Karpas-422 (cell line): ENCODE measurements at regions not wholly inside any gene's neighbourhood (a gene's known extent, or its start where the extent isn't known, plus 50 kb on each side); places are given as distances from the start of the nearest gene placed in this dataset.
"Not testable (repeated sequence)": the region's sequence is repeated elsewhere in the genome, so short reads cannot be mapped to it uniquely, and the experiment has no call there.

ENCODE experiments used
- DNase-seq: peaks from one replicate; pipeline ENCODE4 v3.0.0-alpha.2; 2015
- H2AFZ ChIP-seq: fragments of 200-600 bp; sonication (generic); 2 replicates; pipeline ENCODE4 v1.6.1; 2014; ENCODE audit warnings: antibody characterized with exemption, low read length, mixed read lengths
- H3K27ac ChIP-seq: fragments of 200-600 bp; sonication (generic); 2 replicates; pipeline ENCODE4 v1.5.1; 2014; ENCODE audit warnings: mild to moderate bottlenecking, low read length, moderate library complexity
- H3K27me3 ChIP-seq: fragments of 200-600 bp; sonication (generic); 2 replicates; pipeline ENCODE4 v1.6.1; 2014; ENCODE audit warnings: low read length, mixed read lengths
- H3K36me3 ChIP-seq: fragments of 200-600 bp; sonication (generic); 2 replicates; pipeline ENCODE4 v1.6.1; 2014; ENCODE audit warnings: low read length, mixed read lengths; ENCODE audit not compliant: insufficient read depth
- H3K4me1 ChIP-seq: fragments of 200-600 bp; sonication (generic); 2 replicates; pipeline ENCODE4 v1.6.1; 2014; ENCODE audit warnings: mild to moderate bottlenecking, low read length, mixed read lengths
- H3K4me2 ChIP-seq: fragments of 200-600 bp; sonication (generic); 2 replicates; pipeline ENCODE4 v1.6.1; 2014; ENCODE audit warnings: low read length, low read depth, mild to moderate bottlenecking; ENCODE audit not compliant: poor library complexity, severe bottlenecking
- H3K4me3 ChIP-seq: fragments of 200-600 bp; sonication (generic); 2 replicates; pipeline ENCODE4 v1.5.1; 2014; ENCODE audit warnings: mild to moderate bottlenecking, antibody characterized with exemption, low read length, mixed read lengths
- H3K79me2 ChIP-seq: fragments of 200-600 bp; sonication (generic); 2 replicates; pipeline ENCODE4 v1.6.1; 2014; ENCODE audit warnings: mild to moderate bottlenecking, low read length, mixed read lengths
- H3K9ac ChIP-seq: fragments of 200-600 bp; sonication (generic); 2 replicates; pipeline ENCODE4 v1.6.0; 2014; ENCODE audit warnings: low read length
- H3K9me2 ChIP-seq: fragments of 200-600 bp; sonication (generic), shearing (Covaris generic); replicated peaks from 2 replicates; pipeline ENCODE4 v1.6.0; 2014; ENCODE audit warnings: mild to moderate bottlenecking, low read length, moderate library complexity; ENCODE audit not compliant: insufficient read depth
- H3K9me3 ChIP-seq: fragments of 300-700, 200-600 bp; sonication (generic); 2 replicates; pipeline ENCODE4 v1.6.1; 2014; ENCODE audit warnings: low read length, mixed read lengths
- H4K20me1 ChIP-seq: fragments of 200-600 bp; sonication (generic); 2 replicates; pipeline ENCODE4 v1.6.1; 2014; ENCODE audit warnings: mild to moderate bottlenecking, antibody characterized with exemption, low read length, low read depth; ENCODE audit not compliant: insufficient read depth

DNA sequence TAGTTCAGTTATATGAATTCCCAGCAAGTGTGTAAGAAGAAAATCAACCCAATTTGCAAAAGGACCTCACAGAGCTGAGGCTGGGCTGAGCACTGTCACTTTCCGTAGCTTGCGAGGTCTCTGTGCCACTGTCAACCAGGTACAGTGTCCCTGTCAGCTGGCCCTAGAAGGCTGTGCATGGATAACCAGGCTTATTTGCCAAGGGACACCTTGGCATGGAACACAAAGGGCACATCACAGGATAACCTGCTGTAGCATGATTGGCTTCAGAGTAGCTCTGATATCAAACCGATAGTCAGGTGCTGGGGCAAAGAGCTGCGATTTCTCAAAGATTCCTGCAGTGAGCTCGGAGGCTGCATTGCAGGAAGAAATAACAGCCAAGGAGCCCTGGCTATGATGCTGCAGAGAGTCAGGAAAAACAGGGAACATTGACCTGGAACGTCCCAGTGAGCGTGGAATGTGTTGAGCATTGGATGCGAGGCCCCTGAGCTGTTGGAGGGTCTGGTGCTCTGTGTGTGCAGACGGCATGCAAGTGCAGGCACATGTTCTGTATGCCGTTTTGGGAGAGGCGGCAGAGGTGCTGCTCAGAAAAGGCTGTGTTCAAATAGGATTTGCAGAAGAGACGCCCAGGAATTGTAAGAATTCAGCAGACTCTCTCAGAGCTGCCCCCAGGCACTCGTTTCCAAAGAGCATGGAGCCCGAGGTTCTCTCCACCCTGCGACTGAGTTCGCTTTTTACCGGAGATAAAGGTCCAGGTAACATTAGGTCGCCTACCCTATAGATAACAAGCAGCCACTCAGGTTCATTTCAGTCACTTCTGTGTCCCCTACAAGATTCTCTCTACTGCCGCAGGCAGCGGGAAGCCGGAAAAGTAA is 213.5 kb upstream of the IRS2 start:
- Histone ChIP-seq H3K36me3 (no peaks in the 10 kb centered on the region), H3K9me3 (no peaks in the 10 kb centered on the region), H3K9ac (no peak overlapping the region), H2AFZ (no peak overlapping the region), H3K79me2 (no peaks in the 10 kb centered on the region), H3K4me1 (no peaks in the 10 kb centered on the region), H3K27me3 (no peaks in the 10 kb centered on the region), H3K4me2 (no peak overlapping the region), H3K27ac (no peak overlapping the region), H3K9me2 (no peaks in the 10 kb centered on the region), H4K20me1 (no peaks in the 10 kb centered on the region), H3K4me3 (no peak overlapping the region)
- no peak for DNase-seq

DNA sequence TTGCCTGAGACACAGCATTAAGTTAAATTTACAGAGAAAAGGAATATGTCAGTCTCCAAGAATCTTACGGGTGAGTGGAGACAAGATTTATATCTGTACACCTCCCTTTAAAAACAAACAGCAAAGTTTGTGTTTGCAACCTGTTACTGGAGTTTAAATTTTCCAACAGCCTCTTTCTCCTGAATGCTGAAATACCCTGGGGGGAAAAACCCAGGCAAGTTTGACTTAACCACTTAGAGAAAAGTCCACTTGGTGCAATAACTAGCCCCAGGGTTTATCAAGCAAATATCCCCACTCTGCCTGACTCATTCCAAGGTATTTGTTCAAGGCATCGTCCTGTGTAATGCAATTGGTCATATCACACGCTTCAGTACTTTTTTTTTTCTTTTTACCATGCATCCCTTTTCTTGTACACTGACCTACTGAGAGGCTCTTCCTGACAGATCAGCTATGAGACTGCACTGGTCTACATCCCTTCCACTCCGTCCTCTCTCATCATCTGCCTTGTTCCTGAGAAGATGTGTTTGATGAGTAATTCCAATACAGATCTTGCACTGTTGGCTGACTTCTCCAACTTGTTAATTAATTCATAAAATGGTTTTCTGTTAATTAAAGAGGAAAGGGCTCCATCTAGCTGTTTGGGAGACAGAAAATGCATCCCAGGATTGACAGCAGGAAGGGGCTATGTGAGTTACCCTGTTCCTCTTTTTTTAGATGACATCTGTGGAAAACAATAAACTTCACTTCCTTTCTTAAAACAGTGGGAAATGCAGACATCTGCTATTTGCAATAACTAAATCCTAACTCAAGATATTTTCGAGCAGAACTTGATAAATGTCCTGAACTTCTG is 212.5 kb upstream of the IRS2 start:
- H3K9ac ChIP-seq = no peak overlapping the region
- no peaks in the 10 kb centered on the region for H3K9me3 ChIP-seq
- no peak overlapping the region for H3K27ac ChIP-seq
- H4K20me1 ChIP-seq = no peaks in the 10 kb centered on the region
- no peak overlapping the region for H2AFZ ChIP-seq
- no peak overlapping the region for H3K4me3 ChIP-seq
- no peak overlapping the region for H3K4me2 ChIP-seq
- no peaks in the 10 kb centered on the region for H3K9me2 ChIP-seq
- DNase-seq = no peak
- no peaks in the 10 kb centered on the region for H3K27me3 ChIP-seq
- no peaks in the 10 kb centered on the region for H3K79me2 ChIP-seq
- H3K4me1 ChIP-seq = no peaks in the 10 kb centered on the region
- no peaks in the 10 kb centered on the region for H3K36me3 ChIP-seq

DNA sequence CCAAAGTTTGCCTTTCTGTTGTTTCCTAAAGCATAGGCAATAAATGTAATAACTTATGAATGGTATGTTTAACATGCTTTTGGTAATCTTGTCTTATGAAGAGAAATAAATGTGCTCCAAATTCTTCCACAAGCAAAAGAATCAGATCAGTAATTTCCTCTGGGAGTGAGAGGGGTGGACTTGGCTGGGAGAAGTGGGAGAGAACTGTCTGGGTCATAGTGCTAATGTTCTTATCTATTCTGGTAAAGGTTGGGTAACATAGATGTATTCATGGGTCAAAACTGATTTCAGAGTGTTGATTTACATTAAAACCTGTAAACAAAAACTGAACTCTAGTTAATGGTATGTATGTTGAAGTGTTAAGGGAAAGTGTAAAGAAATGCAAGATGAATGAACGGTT is 211.7 kb upstream of the IRS2 start:
- no peaks in the 10 kb centered on the region for H3K4me1 ChIP-seq
- no peak overlapping the region for H3K4me3 ChIP-seq
- H3K79me2 ChIP-seq = no peaks in the 10 kb centered on the region
- no peaks in the 10 kb centered on the region for H3K36me3 ChIP-seq
- H2AFZ ChIP-seq = no peak overlapping the region
- no peak overlapping the region for H3K9ac ChIP-seq
- H3K9me2 ChIP-seq = no peaks in the 10 kb centered on the region
- no peak for DNase-seq
- H3K9me3 ChIP-seq = no peaks in the 10 kb centered on the region
- H3K4me2 ChIP-seq = no peak overlapping the region
- no peak overlapping the region for H3K27ac ChIP-seq
- H4K20me1 ChIP-seq = no peaks in the 10 kb centered on the region
- H3K27me3 ChIP-seq = no peaks in the 10 kb centered on the region

DNA sequence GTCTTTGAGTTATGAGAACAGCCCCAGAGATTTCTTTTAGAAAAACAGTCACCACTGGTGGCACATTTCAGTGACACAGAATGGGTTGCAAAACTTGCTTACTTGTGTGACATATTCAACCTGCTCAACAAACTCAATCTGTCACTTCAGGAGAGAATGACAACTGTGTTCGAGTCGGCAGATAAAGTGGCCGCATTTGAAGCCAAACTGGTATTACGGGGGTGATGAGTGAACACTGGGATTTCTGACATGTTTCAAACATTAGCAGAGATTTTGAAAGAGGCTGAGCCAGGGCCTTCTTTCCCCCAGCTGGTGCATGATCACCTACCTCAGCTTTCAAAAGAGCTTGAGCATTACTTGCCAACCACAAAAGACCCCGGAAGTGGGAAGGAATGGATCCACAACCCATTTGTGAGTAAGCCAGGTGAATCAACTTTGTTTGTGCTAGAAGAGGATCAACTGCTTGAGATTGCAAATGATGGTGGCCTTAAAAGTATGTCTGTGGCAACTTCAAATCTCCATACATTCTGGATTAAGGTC is 210.7 kb upstream of the IRS2 start:
- H4K20me1 ChIP-seq, H3K4me3 ChIP-seq, H3K27me3 ChIP-seq, H3K79me2 ChIP-seq, H3K36me3 ChIP-seq, H2AFZ ChIP-seq, DNase-seq, H3K9me3 ChIP-seq, H3K9ac ChIP-seq, H3K4me1 ChIP-seq, H3K4me2 ChIP-seq, H3K27ac ChIP-seq, H3K9me2 ChIP-seq: not testable (repeated sequence)

DNA sequence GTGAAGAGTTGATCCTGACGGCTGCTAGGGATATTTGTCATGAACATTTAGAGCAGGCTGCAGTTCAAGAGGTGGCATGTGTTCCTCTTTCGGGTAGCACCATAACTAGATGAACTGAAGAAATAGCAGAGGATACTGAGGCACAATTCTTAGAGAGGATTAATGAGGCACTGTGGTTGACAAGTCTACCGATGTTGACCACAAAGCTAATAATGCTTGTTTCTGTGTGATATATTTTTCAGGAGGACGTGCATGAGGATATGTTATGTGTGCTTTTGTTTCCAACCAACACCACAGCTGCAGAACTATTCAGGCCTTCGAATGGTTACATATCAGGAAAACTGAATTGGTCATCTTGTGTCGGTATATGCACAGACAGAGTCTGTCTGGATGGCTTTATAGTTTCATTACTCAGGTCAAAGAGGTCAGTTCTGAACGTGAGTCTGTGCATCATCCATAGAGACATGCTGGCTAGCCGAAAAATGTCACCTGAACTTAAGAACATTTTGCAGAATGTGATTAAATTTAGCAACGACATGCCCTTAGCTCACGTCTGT is 210.1 kb upstream of the IRS2 start:
- Histone ChIP-seq H3K4me3 (no peak overlapping the region), H3K36me3 (no peaks in the 10 kb centered on the region), H2AFZ (no peak overlapping the region), H3K27me3 (no peaks in the 10 kb centered on the region), H4K20me1 (no peaks in the 10 kb centered on the region), H3K4me1 (no peaks in the 10 kb centered on the region), H3K9me2 (no peaks in the 10 kb centered on the region), H3K9me3 (no peaks in the 10 kb centered on the region), H3K4me2 (no peak overlapping the region), H3K9ac (no peak overlapping the region), H3K27ac (no peak overlapping the region), H3K79me2 (no peaks in the 10 kb centered on the region)
- no peak for DNase-seq

DNA sequence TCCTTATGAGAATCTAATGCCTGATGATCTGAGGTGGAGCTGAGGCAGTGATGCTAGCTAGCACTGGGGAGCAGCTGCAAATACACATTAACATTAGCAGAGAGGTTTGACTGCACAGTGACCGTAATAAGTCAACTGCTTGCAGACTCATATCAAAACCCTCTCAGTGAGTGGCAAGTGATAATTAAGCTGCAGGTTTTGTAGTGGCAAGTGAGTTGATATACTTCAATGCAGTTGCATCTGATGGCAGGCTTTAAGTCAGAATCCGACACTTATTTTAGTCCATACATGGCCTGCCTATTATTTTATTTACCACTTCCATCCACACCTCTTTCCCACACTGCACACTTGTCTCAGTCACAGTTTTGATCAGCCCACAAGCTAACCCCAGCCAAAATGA is 209.2 kb upstream of the IRS2 start:
- Histone ChIP-seq H3K79me2 (no peaks in the 10 kb centered on the region), H2AFZ (no peak overlapping the region), H3K27ac (no peak overlapping the region), H3K9me2 (no peaks in the 10 kb centered on the region), H3K4me3 (no peak overlapping the region), H3K9me3 (no peaks in the 10 kb centered on the region), H3K36me3 (no peaks in the 10 kb centered on the region), H4K20me1 (no peaks in the 10 kb centered on the region), H3K4me1 (no peaks in the 10 kb centered on the region), H3K4me2 (no peak overlapping the region), H3K27me3 (no peaks in the 10 kb centered on the region), H3K9ac (no peak overlapping the region)
- DNase-seq = no peak

DNA sequence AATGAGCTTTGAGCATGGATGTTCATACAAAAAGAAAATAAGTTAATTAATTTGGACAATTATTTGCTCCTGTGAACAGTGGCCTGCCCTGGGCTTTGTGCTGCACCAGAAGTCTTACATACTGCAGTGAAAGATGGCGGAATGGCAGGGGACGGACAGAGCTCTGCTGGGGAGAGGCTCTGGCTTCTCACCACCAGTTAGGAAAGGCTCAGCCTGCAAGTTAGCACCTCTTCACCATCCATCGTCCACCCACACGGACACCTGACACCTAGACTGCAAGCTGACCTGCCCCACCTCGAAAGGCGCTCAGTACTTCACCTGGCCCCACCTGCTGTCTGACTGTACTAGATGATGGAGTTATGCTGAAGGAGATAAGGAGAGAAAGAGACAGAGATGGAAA is 203.9 kb upstream of the IRS2 start:
- H4K20me1 ChIP-seq = no peaks in the 10 kb centered on the region
- no peak overlapping the region for H3K27ac ChIP-seq
- H3K36me3 ChIP-seq = no peaks in the 10 kb centered on the region
- DNase-seq = no peak
- no peaks in the 10 kb centered on the region for H3K4me1 ChIP-seq
- H3K27me3 ChIP-seq = no peaks in the 10 kb centered on the region
- H3K79me2 ChIP-seq = no peaks in the 10 kb centered on the region
- no peak overlapping the region for H2AFZ ChIP-seq
- no peak overlapping the region for H3K4me3 ChIP-seq
- H3K9ac ChIP-seq = no peak overlapping the region
- no peaks in the 10 kb centered on the region for H3K9me3 ChIP-seq
- no peak overlapping the region for H3K4me2 ChIP-seq
- H3K9me2 ChIP-seq = no peaks in the 10 kb centered on the region

DNA sequence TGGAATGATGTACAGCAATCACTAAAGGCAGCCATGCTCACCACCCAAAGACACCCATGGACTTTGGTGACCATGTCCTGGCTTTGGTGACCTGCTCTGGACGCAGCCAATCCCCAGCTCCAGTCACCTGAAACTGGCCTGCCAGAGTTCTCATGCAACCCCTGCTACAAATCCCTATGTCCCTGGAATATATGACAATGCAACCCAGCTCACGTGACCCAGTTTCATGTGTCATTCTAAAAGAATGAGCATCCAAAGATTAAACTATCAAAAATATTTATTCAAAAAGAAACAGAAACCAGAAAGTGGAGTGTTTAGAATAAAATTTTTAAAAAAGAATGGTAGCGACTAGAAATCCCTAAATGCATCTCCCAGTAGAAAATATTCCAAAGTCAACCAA is 203.3 kb upstream of the IRS2 start:
- Histone ChIP-seq H3K9me3 (no peaks in the 10 kb centered on the region), H3K4me1 (no peaks in the 10 kb centered on the region), H3K4me3 (no peak overlapping the region), H3K9me2 (no peaks in the 10 kb centered on the region), H4K20me1 (no peaks in the 10 kb centered on the region), H3K4me2 (no peak overlapping the region), H2AFZ (no peak overlapping the region), H3K27me3 (no peaks in the 10 kb centered on the region), H3K27ac (no peak overlapping the region), H3K9ac (no peak overlapping the region), H3K79me2 (no peaks in the 10 kb centered on the region), H3K36me3 (no peaks in the 10 kb centered on the region)
- DNase-seq = no peak
